Skeletal muscle satellite cell (primary cell): ENCODE measurements at regions not wholly inside any gene's neighbourhood (a gene's known extent, or its start where the extent isn't known, plus 50 kb on each side); places are given as distances from the start of the nearest gene placed in this dataset.
"Not testable (repeated sequence)": the region's sequence is repeated elsewhere in the genome, so short reads cannot be mapped to it uniquely, and the experiment has no call there.

Experiments used
- H3K27me3 ChIP-seq: 2 replicates; pipeline ENCODE4 v1.7.0; 2013; ENCODE audit warnings: low read length; ENCODE audit not compliant: control insufficient read depth, insufficient read depth
- H3K36me3 ChIP-seq: 2 replicates; pipeline ENCODE4 v1.7.0; 2013; ENCODE audit warnings: mild to moderate bottlenecking, control low read depth, low read length; ENCODE audit not compliant: insufficient read depth
- H3K4me1 ChIP-seq: 2 replicates; pipeline ENCODE4 v1.7.0; 2013; ENCODE audit warnings: low read length; ENCODE audit not compliant: control insufficient read depth, insufficient read depth
- H3K4me2 ChIP-seq: 2 replicates; pipeline ENCODE4 v1.7.0; 2013; ENCODE audit warnings: mild to moderate bottlenecking, low read length
- H3K4me3 ChIP-seq: 2 replicates; pipeline ENCODE4 v1.7.0; 2013; ENCODE audit warnings: low read length
- H3K9ac ChIP-seq: 2 replicates; pipeline ENCODE4 v1.7.0; 2013; ENCODE audit warnings: mild to moderate bottlenecking, low read depth, low read length, moderate library complexity
- H3K9me3 ChIP-seq: replicated peaks from 2 replicates; pipeline ENCODE4 v1.7.0; 2013; ENCODE audit warnings: mild to moderate bottlenecking, control low read depth, low read length

- Histone ChIP-seq H3K36me3 (no peaks in the 10 kb centered on the region), H3K4me3 (no peak overlapping the region), H3K4me2 (no peak overlapping the region), H3K9ac (no peak overlapping the region), H3K9me3 (no peaks in the 10 kb centered on the region), H3K4me1 (no peaks in the 10 kb centered on the region), H3K27me3 (peaks cover 49% of the 10 kb centered on the region)
Observed at GRCh38 chr5:36763454-36763853, 113.1 kb upstream of the NIPBL start.

- Histone ChIP-seq H3K9ac (no peak overlapping the region), H3K27me3 (peaks cover 40% of the 10 kb centered on the region), H3K9me3 (no peaks in the 10 kb centered on the region), H3K4me1 (no peaks in the 10 kb centered on the region), H3K36me3 (no peaks in the 10 kb centered on the region), H3K4me3 (no peak overlapping the region), H3K4me2 (no peak overlapping the region)
Observed at GRCh38 chr5:36765876-36766275, 110.7 kb upstream of the NIPBL start.

GRCh38 chr5:36766981-36767380 is 109.6 kb upstream of the NIPBL start:
- H3K4me2 ChIP-seq, result no peak overlapping the region
- H3K4me3 ChIP-seq, result no peak overlapping the region
- H3K27me3 ChIP-seq, result peaks cover 36% of the 10 kb centered on the region
- H3K4me1 ChIP-seq, result no peaks in the 10 kb centered on the region
- no peaks in the 10 kb centered on the region for H3K9me3 ChIP-seq
- no peak overlapping the region for H3K9ac ChIP-seq
- H3K36me3 ChIP-seq, result no peaks in the 10 kb centered on the region

- H3K9me3 ChIP-seq, result no peaks in the 10 kb centered on the region
- H3K9ac ChIP-seq, result no peak overlapping the region
- H3K4me2 ChIP-seq, result no peak overlapping the region
- H3K4me1 ChIP-seq, result no peaks in the 10 kb centered on the region
- no peaks in the 10 kb centered on the region for H3K36me3 ChIP-seq
- H3K27me3 ChIP-seq, result peaks cover 35% of the 10 kb centered on the region
- no peak overlapping the region for H3K4me3 ChIP-seq
Observed at GRCh38 chr5:36768450-36768849, 108.1 kb upstream of the NIPBL start.

DNA sequence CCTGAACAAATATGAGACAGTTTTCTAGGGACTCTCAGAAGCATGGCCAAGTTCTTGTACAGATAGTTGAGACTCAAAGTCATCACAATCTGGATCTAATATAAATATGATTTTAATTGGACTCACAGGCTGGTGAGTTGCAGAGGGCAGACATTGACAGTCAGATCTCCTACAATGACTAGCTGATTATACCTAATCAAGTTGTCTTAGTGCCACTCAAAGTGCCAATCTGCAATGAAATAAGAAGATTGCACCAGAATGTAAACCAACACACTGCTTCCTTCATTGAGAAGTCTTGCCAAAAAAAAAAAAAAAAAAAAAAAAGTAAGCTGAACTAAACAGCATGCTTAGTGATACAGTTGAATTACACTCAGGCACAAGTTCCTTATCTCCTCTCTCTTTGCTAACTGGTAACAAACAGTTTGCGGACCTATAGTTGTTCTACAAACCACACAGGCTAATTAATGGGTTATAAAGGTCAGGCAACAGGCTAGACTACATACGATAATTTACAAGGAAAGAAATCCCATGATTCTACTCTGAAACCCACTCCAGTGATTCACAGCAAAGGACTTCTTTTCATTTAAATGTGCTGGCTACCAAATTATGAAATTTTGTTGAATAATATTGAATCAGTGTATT is 107.3 kb upstream of the NIPBL start:
- Histone ChIP-seq H3K4me2 (no peak overlapping the region), H3K4me1 (no peaks in the 10 kb centered on the region), H3K9me3 (no peaks in the 10 kb centered on the region), H3K4me3 (no peak overlapping the region), H3K9ac (no peak overlapping the region), H3K27me3 (peaks cover 36% of the 10 kb centered on the region), H3K36me3 (no peaks in the 10 kb centered on the region)

DNA sequence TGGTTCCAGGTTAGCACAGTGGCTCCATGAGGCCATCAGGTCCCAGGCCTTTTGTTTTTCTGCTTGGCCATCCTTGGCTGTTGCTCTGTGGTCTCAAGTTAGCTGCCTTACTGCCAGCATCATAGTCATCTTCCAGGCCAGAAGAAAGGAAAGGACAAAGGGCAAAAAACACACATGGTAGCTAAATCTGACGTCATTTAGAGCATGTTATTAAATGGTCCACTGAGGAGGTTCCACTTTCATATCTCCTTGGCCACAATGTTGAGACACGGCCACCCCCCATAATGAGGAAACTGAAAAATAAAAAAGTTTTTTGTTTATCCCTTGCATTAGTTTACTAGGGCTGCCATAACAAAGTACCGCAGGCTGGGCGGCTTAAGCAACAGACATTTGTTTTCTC is 106.4 kb upstream of the NIPBL start:
- peaks cover 37% of the 10 kb centered on the region for H3K27me3 ChIP-seq
- no peaks in the 10 kb centered on the region for H3K36me3 ChIP-seq
- no peak overlapping the region for H3K4me3 ChIP-seq
- H3K9me3 ChIP-seq, result no peaks in the 10 kb centered on the region
- H3K4me1 ChIP-seq, result no peaks in the 10 kb centered on the region
- H3K9ac ChIP-seq, result no peak overlapping the region
- no peak overlapping the region for H3K4me2 ChIP-seq

GRCh38 chr5:36772276-36773140 is 104.1 kb upstream of the NIPBL start:
- Histone ChIP-seq H3K4me3 (no peak overlapping the region), H3K4me2 (no peak overlapping the region), H3K9ac (no peak overlapping the region), H3K4me1 (no peaks in the 10 kb centered on the region), H3K27me3 (peaks cover 37% of the 10 kb centered on the region), H3K9me3 (no peaks in the 10 kb centered on the region), H3K36me3 (no peaks in the 10 kb centered on the region)

DNA sequence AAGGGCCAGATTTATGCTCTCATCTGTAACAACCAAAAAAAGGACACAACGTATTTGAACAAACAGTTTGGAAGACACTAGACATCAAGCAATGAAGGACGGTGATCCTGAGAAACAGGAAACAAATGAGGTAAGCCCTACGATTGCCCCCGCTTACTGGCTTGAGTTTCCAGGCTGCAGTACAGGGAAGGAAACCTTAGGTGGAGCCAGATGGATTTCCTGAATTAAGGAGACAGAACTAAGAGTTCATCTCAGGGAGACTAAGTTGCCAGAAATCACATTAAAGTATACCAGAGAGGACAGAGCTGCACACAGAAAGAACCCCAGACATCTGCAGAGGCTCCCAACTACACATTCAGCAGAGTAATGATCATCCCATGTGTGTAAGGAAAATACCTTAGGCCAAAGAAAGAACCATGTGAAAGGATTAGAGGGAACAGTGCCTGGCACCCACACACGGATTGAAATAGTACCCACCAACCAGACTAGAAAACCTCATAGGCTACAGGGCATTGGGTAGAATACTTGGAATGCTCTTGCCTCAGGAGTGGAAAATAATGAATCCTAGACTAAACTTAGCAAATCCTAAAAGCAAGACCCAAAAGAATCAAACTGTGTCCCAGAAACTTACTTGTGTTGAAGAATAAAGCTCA is 99.3 kb upstream of the NIPBL start:
- H3K36me3 ChIP-seq, result no peaks in the 10 kb centered on the region
- H3K4me2 ChIP-seq, result no peak overlapping the region
- H3K9ac ChIP-seq, result no peak overlapping the region
- H3K27me3 ChIP-seq, result peaks cover 29% of the 10 kb centered on the region
- H3K4me1 ChIP-seq, result no peaks in the 10 kb centered on the region
- no peak overlapping the region for H3K4me3 ChIP-seq
- H3K9me3 ChIP-seq, result no peaks in the 10 kb centered on the region

DNA sequence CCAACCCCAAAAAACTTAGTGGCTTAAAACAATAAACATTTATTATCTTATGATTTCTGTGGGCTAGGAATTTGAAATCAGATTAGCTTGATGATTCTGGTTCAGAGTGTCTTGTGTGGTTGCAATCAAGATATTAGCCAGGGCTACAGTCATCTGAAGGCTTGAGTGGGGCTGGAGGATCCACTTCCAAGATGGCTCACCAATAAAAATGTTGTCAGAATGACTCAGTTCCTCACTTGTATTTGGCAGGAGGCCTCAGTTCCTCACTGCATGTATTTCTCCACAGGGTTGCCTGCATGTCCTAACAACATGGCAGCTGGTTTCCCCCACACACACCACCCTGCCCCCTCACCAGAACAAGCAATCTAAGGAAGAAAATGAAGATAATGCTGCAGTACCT is 98.2 kb upstream of the NIPBL start:
- Histone ChIP-seq H3K4me3 (no peak overlapping the region), H3K4me2 (no peak overlapping the region), H3K9me3 (no peaks in the 10 kb centered on the region), H3K4me1 (no peaks in the 10 kb centered on the region), H3K27me3 (peaks cover 20% of the 10 kb centered on the region), H3K36me3 (no peaks in the 10 kb centered on the region), H3K9ac (no peak overlapping the region)

DNA sequence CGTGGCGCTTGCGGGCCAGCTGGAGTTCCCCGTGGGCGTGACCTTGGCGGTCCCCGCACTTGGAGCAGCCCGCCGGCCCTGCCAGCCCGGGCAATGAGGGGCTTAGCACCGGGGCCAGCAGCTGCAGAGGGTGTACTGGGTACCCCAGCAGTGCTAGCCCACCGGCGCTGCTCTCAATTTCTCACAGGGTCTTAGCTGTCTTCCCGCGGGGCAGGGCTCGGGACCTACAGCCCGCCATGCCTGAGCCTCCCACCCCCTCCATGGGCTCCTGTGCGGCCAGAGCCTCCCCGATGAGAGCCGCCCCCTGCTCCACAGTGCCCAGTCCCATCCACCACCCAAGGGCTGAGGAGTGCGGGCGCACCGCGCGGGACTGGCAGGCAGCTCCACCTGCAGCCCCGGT is 94.0 kb upstream of the NIPBL start:
- H3K36me3 ChIP-seq, H3K9ac ChIP-seq, H3K9me3 ChIP-seq, H3K4me1 ChIP-seq, H3K4me3 ChIP-seq, H3K4me2 ChIP-seq: not testable (repeated sequence)
- H3K27me3 ChIP-seq, result peaks cover 31% of the 10 kb centered on the region

- Histone ChIP-seq H3K4me2 (no peak overlapping the region), H3K27me3 (peaks cover 43% of the 10 kb centered on the region), H3K4me3 (no peak overlapping the region), H3K9ac (no peak overlapping the region), H3K36me3 (no peaks in the 10 kb centered on the region), H3K9me3 (no peaks in the 10 kb centered on the region), H3K4me1 (no peaks in the 10 kb centered on the region)
Observed at GRCh38 chr5:36786448-36787012, 90.0 kb upstream of the NIPBL start.
